Neural cell (in vitro differentiated cells): ENCODE measurements at regions not wholly inside any gene's neighbourhood (a gene's known extent, or its start where the extent isn't known, plus 50 kb on each side); places are given as distances from the start of the nearest gene placed in this dataset.

Source experiments
- EP300 ChIP-seq: fragments of 450-650 bp; conservative IDR thresholded peaks from 2 replicates; pipeline ENCODE4 v1.6.1; 2014; ENCODE audit warnings: antibody characterized with exemption, mild to moderate bottlenecking, moderate library complexity; ENCODE audit not compliant: poor library complexity, severe bottlenecking
- RAD21 ChIP-seq: fragments of 450-650 bp; conservative IDR thresholded peaks from 2 replicates; pipeline ENCODE4 v1.6.1; 2014; ENCODE audit warnings: antibody characterized with exemption, mild to moderate bottlenecking, moderate library complexity
- TF ChIP-seq, protein P1 (sequence below): fragments of 450-650 bp; IDR thresholded peaks from 2 replicates; pipeline ENCODE4 v1.5.1; 2014; ENCODE audit warnings: antibody characterized with exemption, mild to moderate bottlenecking, moderate library complexity; ENCODE audit not compliant: poor library complexity, severe bottlenecking

GRCh38 chr4:79526641-79527565 lies 118.9 kb upstream of the GK2 start:
- TF ChIP-seq, protein P1, sequence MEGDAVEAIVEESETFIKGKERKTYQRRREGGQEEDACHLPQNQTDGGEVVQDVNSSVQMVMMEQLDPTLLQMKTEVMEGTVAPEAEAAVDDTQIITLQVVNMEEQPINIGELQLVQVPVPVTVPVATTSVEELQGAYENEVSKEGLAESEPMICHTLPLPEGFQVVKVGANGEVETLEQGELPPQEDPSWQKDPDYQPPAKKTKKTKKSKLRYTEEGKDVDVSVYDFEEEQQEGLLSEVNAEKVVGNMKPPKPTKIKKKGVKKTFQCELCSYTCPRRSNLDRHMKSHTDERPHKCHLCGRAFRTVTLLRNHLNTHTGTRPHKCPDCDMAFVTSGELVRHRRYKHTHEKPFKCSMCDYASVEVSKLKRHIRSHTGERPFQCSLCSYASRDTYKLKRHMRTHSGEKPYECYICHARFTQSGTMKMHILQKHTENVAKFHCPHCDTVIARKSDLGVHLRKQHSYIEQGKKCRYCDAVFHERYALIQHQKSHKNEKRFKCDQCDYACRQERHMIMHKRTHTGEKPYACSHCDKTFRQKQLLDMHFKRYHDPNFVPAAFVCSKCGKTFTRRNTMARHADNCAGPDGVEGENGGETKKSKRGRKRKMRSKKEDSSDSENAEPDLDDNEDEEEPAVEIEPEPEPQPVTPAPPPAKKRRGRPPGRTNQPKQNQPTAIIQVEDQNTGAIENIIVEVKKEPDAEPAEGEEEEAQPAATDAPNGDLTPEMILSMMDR = no peak
- TF ChIP-seq EP300 (no peak), RAD21 (no peak)
